Renal cortex interstitium (tissue), 11 donors: ENCODE measurements at regions not wholly inside any gene's neighbourhood (a gene's known extent, or its start where the extent isn't known, plus 50 kb on each side); places are given as distances from the start of the nearest gene placed in this dataset.
"Not testable (repeated sequence)": the region's sequence is repeated elsewhere in the genome, so short reads cannot be mapped to it uniquely, and the experiment has no call there.

ENCODE experiments used
- DNase-seq, 11 donors: peaks; one replicate each; pipeline ENCODE4 v3.0.0-alpha.2; 2013; ENCODE audit warnings: low read depth in 9 of 11, low spot score in 4 of 11; ENCODE audit errors: extremely low read depth in 1 of 11

DNA sequence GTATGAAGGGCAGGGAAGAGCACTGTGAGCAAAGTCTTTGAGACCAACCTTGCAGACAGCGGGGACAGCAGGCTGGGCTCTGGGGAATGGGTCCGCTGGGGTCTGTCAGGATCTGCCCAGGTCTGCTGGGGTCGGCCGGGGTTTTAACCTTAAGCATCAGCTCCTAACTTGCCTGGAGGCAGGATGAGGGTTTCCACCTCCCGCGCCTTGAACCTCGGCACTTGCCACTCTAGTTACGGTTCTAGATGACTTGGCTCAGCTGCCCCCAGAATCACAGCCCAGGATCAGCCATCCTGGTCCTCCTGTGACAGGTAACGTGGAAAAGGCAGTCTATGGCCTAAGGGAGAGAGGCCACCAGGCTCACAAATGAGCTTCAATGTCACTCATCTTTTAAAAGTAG lies 50.4 kb upstream of the CACUL1 start:
- no peak for DNase-seq

DNA sequence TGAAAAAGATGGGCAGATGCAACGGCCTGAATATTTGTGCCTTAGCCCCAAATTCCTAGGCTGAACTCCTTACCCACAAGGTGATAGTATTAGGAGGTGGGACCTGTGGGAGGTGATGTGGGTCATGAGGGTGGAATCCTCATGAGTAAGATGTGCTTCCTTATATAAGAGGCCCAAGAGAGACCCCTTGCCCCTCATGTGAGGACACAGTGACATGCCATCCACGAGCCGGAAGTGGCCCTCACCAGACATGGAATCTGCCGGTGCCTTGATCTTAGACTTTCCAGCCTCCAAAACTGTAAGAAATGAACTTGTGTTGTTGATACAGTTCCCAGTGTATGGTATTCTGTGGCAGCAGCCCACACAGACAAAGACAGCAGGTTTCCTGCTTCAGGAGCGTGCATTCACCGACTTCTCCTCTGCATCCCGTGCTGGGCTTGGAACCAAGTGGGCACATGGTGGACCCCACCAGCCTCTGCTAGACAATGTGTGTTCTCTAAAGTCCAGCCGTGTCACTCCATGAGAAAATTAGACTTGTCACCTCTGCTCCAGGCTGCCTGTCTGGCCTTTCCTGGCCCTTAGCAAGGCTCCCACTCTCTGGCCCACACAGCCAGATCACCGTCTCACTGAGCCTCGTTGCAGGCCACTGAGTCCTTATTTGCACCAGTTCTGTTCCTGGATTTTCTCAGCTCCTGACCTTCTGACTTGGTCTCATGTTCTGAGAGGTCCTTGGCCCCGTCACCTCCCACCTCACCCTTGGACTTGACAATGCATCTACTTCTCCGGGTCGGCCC lies 52.9 kb upstream of the CACUL1 start:
- no peak for DNase-seq

DNA sequence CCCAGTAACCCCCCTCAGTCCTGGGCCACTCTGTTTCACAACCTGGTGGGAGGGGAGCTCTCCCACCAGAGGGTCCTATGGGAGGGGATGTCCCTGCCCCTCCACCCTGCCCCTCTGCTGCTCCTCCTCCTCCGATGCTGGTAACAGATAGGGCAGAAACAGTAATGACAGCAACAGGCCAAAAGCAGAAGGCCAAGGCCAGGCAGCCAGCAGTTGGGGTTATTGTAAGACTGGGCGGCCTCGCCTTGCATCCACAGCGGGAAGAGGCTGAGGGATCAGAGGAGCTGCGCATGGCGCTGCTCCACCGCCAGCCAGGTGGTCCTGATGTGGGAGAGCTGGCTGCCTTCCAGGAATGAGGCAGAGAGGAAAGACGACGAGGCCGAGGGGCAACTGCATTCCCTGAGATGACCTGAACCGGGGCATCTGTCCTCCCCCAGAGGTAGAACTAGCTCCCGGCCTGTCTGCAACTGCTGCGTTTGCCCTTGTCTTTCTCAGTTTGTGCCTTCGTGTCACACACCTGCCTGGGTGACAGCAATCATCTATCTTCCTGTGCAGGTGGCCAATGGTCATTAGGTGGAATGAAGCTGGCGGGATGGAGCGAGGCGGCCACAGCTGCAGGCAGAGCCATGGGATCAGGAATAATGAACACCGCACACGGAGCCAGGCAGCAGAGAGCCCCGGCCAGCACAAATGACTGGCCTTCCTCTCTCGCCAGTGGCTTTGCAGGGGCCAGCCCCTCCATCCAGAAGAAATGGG lies 54.0 kb upstream of the CACUL1 start:
- peak in 2 of 11 donors; percentile 32 to 46 for DNase-seq

DNA sequence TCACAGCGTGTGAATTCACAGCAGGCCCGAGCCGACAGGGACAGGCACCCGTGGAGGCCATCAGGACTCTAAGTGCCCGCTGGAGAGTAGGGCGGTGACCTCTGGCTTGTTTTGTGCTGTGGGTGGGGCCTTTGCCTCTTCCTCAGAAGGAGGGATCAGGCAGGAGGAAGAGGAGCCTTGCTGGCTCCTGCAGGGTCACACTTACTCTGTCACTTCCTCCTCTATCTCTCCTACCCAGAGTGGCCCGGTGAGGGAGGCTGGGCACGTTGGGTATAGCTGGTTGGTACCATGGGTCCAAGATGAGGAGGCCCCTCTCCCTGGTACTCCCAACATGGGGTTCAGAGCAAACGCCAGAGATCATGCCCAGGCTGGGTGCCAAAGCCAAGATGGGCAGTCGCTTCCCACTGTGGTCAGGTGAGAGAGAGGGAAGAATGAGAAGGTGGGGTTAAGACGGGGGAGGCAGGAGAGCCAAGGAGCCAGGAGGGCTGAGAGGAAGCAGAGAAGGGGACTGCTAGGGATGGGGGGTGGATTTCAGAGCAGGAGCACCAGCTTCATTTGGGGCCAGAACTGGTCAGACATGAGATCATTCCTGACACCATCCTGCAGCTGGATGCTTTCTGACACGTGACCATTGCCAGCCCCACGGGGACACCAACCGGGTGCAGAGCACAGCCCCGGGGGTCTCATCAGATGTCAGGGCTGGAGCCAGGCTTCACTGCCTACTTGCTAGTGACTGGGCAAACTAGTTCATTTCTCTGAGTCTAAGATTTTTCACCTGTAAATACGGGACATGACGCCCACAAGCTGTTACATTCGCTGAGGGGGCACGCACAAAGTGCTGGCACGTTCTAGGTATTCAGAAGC lies 54.8 kb upstream of the CACUL1 start:
- no peak for DNase-seq

DNA sequence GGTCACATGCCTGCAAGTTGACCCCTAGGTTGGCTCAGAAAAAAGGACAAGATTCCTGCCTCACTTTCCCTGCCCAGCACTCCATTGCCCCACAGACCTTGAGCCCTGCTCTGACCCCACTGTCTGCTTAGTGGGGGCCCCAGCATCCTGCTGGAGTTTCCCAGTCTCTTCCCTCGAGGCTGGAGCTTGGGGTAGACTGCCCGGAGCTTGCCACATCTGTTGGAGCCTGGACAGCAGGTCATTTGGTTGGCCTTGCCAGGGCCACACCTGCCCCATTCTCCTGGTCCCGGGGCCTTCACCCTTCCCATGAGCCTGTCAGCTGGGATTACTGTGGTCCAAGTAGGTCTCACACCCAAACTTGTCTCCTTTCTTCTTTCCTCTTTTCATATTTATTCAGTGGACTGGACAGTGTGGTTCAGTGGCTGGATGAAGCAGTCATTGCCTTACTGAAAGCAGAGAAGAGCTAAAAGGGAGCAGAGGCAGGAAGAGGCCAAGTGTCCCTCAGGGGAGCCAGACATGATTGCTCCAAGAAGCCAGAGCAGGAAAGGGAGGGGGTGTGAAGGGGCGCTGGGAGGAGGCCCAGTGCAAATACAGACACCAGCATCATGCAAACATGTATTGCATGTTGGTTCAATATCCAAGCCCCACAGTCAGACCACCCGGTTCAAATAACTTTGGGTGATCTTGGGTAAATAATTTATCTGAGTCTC lies 56.2 kb upstream of the CACUL1 start:
- no peak for DNase-seq

DNA sequence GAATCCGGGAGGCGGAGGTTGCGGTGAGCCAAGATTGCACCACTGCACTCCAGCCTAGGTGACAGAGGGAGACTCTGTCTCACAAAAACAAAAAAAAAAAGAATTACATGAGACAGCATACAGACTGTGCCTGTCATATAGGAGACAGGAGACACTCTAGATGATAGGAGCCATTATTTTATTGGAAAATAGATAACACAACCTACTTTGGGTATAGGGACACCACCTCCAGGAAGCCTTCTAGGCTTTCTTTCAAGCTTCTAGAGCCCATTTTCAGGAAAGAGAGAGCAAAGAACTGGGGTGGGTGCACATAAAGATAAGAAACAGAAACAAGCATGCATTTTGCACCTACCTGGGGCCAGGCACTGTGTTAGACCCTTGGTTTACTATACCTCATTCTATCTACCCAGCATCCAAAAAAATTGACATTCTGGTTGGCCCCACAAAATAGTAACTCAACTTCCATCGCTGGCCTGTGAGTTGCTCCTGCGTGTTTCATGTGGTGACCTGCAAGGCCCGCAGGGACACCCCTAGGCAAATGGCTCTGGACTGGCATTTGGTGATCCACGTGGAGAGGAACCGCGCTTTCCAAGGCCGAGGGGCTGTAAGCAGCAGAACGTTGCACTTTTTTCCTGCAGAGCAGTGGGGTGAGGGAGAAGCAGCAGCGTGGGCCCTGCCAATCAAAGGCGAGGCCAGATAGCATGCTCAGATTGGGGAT lies 57.1 kb upstream of the CACUL1 start:
- no peak for DNase-seq

DNA sequence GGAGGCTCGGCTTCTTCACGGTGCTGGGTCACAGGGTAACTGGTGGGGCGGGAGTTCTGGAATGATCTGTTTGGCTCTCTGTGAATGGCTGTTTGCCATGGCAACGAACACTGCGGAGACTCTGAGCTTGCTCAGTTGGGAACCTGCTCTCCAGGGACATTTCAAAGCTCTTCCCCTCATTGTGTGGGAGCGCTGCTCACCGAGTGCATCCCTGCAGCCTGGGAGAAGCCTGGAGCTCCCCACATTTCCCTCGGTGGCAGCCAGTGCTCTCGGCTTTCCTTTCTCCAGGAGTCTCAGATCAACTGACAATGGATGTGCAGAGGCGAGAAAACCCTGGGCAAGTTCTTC lies 57.6 kb upstream of the CACUL1 start:
- no peak for DNase-seq

DNA sequence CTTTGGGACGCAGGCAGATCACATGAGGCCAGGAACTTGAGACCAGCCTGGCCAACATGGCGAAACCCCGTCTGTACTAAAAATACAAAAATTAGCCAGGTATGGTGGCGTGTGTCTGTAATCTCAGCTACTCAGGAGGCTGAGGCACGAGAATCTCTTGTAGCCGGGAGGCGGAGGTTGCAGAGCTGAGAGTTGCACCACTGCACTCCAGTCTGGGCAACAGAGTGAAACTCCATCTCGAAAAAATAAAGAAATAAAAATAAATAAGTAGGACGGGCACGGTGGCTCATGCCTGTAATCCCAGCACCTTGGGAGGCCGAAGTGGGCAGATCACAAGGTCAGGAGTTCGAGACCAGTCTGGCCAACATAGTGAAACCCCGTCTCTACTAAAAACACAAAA lies 58.2 kb upstream of the CACUL1 start:
- DNase-seq: not testable (repeated sequence)

DNA sequence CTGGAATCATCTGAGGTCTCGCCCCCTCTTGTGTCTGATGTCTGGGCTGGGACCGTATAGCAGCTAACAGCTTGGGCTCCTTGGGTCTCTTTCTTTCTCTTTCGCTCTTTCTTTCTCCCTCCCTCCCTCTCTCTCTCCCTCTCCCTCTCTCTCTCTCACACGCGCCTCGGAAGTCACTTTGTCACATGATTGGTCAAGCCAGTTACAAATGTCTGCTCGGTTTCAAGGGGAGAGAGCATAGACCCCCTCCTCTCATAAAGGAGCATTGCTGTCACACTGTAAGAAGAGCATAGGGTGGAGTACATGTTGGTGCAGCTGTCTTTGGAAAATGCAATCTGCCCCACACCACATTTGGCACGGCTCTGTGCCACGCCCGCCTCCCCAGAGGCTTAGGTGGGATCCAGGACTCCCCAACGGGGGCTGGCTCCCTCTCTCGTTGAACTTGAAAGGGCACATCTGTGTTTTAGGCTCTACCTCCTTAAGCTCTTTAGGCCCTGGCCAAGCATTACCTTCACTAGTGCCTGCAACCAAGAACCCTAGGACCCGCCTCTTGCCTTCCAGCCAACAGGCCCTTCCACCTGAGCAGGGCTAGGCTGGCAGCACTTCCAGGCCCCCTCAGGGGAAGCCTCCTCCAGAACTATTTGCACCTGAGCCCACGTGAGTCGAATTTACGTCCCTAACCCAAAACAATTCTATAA lies 61.9 kb upstream of the CACUL1 start:
- no peak for DNase-seq

DNA sequence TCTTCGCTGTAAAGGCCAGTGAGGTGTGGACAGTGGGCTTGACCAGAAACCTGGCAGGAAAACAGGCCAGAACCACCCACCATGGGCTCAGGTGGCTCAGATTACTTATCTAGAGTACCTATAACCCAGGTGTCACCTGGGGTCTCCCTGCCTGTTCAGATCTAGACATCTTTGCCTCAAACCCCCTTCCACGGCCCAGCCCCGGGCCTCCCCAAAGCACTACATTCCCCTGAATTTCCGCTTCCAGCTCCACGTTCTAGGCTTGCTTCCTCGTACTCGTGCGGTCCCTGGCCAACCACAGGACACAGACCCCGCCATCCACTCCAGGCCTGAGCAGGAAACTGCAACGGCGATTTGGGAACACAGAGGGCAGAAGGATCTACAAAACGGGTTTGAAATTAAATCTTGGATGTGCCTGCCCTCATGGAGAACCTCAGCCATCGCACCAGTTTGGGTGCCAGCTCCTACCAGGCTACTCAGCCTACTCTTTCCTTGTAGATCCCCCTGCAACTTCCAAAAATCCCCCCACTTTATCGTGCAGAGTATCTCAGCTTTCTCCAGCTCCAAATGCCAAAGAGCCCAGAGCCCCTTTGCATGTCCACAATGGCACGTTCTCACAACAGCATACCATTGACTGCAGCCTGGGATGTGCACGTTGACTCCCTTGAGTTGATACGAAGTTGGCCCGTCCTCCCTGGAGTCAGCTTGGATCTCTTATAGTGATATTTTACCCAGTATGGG lies 62.7 kb upstream of the CACUL1 start:
- no peak for DNase-seq

DNA sequence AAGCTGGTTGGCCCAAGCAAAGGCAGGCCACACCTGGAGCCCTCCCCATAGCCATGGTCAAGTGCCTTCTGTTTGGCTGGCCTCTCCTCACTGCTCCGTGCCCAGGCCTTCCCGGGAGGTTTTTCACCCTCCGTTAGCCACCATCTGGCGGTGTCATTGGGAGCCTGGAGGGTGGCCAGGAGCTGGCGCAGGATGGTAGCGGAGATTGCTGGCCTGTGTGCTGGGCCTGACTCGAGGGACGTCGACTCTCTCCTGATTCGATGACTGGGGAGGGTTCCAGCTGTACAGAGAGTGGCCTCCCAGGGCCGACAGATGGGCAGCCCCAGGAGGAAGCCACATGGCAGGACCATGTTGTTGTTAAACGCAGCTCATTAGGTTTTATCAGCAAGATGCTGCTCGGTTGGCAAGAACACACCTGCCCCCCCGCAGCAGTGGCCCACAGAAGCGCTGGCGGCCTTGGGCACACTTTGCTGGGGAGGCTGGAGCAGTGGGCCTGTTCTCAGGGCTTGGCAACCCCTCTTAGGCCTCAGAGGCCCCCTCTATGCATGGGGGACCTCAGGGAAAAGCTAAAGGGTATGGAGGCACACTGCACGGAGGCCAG lies 64.0 kb upstream of the CACUL1 start:
- DNase-seq: no peak

DNA sequence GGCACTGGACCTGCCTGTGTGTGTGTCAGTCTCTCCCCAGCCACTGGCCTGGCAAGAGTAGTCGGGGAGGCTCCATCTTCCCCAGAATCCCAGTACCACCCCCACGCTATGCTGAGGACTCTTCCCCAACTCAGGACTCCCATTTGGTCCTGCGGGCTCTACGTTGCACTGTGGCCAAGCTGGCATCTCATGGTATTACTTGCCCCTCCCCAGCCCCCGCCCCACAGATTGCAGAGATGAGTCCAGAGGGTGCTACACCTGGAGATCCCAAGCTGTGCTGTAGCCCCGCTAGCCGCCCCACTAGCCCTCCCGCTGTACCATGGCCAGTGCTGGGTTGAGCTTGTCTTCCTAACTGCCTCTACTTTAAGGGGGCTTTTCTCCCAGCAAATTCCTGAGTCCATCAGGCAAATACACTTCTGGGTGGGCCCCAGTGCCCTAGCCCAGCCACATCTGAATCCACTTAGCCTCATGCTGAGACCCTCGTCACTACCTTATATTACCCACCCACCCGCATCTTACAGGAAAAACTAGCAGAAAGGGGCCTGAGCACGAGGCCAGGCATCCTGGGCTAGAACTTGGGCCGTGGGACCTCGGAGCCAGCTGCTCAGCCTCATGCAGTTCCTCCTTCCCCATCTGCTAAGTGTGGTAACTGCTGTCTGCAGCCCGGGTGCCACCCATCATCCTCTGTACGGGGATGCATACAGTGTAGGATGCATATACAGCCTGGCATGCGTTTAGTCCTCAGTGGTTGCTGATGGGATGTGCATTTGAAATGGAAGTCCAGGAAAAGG lies 65.8 kb upstream of the CACUL1 start:
- DNase-seq: no peak

DNA sequence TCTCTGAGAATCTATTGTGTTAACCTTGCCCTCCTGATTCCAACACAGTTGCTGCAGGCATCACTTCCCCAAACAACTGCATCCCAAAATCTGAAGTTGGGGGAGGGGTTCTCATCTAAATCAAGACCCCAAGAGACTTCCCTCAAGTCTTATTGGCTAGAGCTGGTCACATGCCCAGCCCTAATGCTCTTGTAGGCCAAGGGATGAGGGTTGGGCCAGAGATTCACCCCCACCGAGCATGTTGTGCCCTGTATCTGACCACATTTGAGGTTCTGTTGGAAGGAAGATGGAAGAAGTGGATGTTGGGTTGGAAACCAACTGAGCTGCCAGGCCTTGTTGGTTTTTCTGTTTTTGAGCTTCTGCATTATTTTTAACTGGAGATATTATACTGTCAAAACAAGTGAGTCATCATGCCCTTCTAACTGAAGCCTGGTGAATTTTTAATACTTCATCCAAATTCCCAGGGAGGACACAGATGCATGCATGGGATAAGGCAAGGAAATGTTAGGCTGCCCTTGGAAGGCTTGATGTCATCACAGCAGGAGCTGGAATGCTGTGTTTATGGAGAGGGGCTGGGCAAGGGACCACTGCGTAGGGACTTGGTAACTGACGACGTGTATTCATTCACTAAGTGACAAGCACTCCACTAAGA lies 68.6 kb upstream of the CACUL1 start:
- DNase-seq: no peak

DNA sequence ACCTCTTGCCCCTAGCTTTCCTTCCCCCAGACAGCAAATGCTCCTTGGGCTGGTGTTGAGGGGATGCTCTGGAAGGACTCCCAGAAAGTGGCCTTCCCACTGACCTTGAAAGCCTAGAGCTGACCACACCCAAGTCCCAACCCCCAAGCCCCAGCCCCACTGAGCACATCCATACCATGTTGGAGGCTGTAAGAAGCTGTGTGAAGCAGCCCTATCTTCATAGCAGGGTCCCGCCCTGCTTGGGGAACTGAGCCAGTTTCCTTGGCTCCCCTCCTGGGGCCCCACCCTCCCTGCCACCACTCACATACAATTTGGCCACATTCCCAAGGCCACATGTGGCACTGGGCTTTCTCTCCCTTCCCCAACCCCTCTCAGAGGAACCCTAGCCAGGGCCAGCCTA lies 72.3 kb upstream of the CACUL1 start:
- no peak for DNase-seq

DNA sequence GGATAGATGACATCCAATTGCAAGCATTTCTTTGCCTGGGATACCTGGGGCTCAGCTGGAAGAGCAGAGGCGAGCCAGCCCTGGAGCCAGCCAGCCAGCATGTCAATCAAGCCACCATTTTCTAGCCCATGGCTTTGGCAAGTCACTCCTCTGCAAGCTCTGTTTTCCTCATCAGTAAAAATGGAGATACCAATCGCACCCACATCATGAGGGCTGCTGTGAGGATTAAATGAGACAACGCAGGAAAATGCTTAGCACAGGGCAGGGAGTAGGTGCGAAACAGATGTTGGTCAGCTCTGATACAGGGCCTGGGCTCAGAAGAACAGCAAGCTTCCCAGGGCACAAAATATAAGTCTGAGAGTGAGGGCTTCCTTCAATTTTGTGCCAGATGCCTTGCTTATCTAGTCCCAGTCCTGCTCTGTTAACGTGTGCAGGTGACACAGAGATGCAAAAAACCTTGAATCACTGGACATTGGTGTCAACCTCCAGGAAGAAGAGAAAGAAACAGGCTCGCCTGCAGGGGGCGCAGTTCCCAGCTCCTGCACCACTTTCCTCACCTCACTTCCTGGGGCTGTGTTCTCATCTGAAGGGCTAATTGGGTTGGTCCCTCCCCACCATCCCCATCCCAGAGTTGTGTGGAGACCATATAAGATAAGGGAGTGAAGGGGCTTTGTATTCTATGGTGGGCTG lies 72.8 kb upstream of the CACUL1 start:
- no peak for DNase-seq
